G401.6 (cell line): ENCODE measurements at regions not wholly inside any gene's neighbourhood (a gene's known extent, or its start where the extent isn't known, plus 50 kb on each side); places are given as distances from the start of the nearest gene placed in this dataset.
"Not testable (repeated sequence)": the region's sequence is repeated elsewhere in the genome, so short reads cannot be mapped to it uniquely, and the experiment has no call there.

Source experiments
- FAIRE-seq: peaks from 2 replicates; lab custom pipeline; 2012; peaks lifted over from hg19 to GRCh38; lab: Jason Lieb, UNC

DNA sequence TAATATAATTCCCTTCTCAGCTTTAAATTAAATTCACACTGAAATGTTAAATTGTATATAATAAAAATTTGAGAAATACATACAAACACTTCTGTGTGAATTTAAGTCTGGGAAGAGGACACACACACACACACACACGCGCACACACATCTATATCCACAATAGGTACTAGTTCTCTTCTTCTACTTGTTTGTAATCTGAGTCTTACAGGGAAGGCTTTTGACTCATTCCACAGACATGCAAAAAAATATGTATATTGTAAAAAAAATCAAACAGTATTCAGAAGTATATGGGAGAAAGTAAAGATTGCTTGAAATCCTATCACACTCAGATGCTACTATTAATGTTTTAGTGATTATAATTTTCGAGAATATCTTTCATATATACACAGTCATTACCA is 276.2 kb downstream of the MDFIC start:
- FAIRE-seq: peak; percentile 17

GRCh38 chr7:115195208-115195607 is 273.3 kb downstream of the MDFIC start:
- peak; percentile 45 for FAIRE-seq

DNA sequence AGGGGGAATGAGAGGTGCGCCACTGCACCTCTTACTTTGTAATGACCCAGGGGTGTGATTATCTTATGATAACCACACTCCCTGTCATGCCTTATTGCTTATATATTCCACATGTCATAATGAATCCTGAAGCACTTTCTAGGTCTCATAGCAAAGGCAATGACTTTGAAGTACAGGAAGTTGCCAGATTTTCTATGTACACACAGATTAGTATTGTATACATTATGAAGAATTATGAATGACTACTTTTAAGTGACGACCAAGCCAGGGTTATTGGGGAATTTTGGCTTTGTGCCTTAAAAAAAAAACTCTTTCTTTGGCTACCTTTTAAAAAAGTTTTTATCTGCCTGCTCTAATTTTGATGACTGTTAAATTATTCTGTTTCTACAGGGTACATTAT is 269.6 kb downstream of the MDFIC start:
- no peak for FAIRE-seq

GRCh38 chr7:115183431-115184057 is 261.6 kb downstream of the MDFIC start:
- no peak for FAIRE-seq

DNA sequence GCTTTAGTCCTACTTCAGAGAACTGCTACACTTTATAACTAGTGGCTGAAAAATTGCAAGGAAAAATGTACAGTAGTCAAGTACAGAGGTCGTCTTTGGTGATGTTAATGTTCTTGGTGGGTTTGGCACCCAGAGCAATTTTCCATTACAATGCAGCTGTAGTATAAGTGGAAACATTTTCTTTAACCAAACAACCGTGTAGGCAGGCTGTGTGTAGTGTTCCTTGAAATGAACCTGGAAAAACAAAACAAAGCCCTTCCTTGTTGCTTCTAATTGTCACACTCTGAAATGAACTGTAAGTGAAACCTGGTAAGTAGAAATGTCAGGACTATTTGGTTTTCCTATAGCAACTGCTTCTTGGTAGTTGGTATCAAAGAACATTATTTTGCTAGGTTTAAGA is 256.9 kb downstream of the MDFIC start:
- no peak for FAIRE-seq

- no peak for FAIRE-seq
These were observed 255.9 kb downstream of the MDFIC start for GRCh38 chr7:115177823-115178222.

- no peak for FAIRE-seq
These were observed 255.2 kb downstream of the MDFIC start for GRCh38 chr7:115177103-115177502.

GRCh38 chr7:115172397-115172796 is 250.5 kb downstream of the MDFIC start:
- FAIRE-seq: not testable (repeated sequence)

- no peak for FAIRE-seq
These were observed 232.0 kb downstream of the MDFIC start for GRCh38 chr7:115153769-115154477.

DNA sequence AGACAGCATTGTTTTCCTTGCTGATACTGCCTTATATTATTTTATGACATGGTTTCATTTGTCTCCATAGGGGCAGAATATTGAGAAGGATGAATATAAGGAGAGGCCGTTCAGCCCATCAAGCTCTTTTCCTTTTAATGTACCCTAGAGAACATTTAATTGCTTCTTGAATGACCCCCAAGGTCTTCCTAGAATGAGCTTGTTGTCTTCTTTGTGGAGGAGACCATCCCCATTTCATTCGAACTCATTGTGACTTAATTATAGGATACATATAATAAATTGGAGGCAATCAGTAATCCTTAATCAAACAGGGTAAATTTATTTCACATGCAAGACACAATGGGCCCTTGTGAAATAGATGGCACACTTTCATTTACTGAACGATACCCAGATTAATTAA is 231.3 kb downstream of the MDFIC start:
- no peak for FAIRE-seq

DNA sequence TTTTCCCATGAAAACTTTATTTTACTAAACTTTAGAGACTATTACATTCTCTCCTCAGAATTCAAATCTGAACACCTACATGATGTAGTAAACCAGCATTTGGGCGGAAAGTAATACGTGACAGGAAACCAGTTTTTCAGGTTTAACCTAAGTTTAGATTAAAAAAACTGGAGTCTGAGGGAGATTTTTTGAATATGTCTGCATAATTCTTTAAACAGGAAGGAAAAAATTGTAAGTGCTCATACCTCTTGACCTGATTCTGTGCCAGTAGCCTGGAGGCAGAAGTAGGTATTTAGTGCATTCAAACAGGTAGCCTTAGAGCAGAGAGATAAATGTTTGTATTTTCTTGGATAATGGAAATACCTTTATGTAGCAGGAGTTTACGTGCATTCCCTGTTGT is 224.3 kb downstream of the MDFIC start:
- FAIRE-seq: no peak

DNA sequence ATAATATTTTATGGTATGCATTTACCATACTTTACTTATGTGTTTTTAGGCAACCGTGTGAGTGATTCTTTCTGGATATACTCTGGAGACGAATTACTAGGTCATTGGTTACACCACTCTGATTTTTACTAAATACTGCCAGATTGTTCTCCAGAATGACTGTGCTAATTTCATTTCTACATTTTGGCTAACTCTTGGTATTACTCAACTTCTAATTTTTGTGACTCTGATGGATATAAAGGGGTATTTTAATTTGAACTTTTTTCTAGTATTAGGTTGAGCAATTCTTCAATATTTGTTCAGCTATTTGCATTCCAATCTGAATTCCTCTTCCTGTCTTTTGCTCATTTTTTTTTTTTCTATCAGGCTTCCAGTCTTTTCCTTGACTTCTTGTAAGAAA is 223.6 kb downstream of the MDFIC start:
- no peak for FAIRE-seq

- FAIRE-seq: no peak
These were observed 215.9 kb downstream of the MDFIC start for GRCh38 chr7:115137816-115138215.

DNA sequence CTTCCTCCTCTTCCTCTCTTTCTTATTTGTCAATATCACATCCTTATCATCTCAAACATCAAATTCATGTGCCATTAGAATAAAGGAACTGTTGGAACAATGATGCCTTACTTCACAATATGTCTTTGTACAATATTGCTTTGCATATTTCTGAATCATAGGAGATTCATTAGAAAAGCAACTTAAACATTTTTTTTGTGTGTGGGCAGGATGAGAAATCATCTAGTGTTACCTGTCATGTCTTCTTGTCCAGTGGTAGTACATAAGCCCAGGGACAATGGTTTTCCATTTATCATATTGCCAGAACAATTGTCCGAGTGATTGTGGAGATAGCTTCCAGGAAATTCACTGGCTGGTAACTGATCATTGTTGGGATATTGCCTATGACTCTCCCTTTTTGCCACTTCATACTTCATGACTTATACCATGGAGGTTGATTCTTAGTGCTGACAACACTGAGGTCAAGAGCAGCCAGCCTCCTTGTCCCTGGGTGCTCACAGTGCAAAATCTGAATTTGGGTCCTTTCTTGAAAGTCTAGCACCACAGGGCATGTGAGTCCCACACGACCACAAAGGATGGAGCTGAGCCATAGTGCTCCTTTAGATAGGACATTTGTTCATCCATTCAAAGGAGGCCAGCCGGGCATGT is 215.0 kb downstream of the MDFIC start:
- FAIRE-seq: no peak

DNA sequence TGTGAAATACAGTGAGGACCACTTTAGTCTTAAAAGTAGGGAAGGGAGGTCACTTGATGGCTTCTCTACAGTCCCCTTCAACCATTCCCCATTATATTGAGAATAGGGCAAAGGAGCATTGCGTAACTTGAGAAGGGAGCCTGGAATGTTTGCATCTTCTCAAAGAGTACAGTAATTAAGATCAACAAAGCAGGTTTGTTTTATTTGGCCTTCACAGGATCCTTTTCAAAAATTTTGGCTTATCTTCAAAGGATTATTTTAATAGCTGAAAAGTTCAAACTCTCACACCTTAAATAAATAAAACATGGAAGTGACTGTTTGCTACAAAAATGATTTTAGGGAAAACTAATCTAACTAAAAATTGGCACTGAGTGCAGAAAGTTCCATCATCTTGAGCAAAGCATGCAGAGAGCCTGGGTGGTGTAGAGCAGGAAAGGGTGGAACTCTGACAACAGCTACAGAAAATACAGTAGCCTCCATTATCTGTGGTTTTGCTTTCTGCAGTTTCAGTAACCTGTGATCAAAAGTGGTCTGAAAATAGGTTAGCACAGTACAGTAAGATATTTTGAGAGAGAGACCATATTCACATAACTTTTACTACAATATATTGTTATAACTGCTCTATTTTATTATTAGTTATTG is 214.0 kb downstream of the MDFIC start:
- FAIRE-seq: no peak

- FAIRE-seq: no peak
These were observed 213.3 kb downstream of the MDFIC start for GRCh38 chr7:115135146-115135545.

GRCh38 chr7:115133248-115133647 is 211.4 kb downstream of the MDFIC start:
- FAIRE-seq: no peak

DNA sequence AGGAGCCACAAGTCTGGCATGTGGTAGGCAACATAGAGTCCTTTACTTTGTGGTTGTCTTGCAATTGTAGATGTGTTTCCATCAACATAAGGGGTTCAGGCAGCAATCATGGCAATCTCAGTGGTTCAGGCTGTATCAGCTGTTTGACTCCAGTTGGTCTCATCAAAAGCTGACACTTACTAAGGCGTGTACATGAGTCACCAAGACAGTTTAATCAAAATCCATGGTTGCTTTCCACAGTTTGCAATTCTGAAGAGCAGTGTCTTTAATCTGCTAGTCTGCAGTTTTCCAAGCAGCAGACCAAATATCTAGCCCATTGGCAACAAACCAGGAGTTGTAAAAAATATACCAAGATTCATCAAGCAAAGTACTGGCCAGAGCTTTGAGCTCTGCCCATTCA is 210.2 kb downstream of the MDFIC start:
- no peak for FAIRE-seq

DNA sequence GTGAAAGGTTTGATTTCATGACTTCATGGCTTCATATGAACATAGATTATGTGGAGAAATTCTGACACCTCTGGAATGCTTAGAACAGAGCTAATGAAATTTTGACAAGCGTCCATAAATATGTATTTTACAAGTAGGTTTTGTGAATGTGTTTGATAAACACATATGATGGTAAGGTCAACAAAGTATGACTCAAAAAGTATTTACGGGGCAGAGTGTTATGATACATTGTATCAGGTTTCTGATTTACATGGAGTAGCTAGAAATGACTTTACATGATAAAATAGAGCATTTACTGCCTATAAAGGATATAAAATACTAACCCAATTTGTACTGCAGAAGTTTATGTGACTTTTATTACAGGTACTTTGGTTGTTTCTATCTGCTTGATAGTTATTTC is 206.3 kb downstream of the MDFIC start:
- no peak for FAIRE-seq

GRCh38 chr7:115127399-115128021 is 205.6 kb downstream of the MDFIC start:
- no peak for FAIRE-seq

DNA sequence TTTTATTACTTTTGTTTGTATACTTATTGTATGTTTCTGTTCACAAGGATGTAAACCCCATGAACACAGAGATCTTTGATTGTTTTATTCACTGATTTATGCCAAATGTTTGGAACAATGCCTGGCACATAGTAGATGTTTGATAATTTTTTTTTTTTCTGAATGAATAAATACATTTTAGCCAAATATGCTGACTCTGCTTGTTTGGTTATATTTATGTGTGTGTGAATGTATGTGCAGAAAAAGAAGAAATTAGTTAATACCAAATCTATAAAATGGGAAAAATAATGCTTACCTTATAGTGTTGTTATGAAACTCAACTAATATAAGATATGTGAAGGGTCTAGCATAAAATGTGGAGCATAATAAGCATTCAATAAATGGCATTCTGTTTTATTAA is 203.9 kb downstream of the MDFIC start:
- FAIRE-seq: no peak

DNA sequence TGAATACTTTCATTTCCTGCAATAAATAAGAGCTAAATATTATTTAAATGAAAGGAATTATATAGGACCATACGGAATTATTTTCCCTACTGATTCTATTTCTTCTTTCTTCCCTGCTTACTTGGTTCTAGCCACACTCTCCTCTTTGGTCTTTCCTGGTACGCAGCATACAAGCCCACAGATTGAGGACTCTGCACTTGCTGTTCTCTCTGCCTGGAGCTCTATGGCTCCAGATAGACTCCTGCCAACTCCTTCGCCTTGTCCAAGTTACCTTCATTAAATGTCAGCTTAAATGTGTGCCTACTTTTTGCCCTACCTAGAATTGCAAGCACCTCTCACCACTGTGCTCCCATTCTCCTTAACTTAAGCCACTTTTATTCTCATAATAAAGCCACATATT is 203.4 kb downstream of the MDFIC start:
- no peak for FAIRE-seq

GRCh38 chr7:115124409-115124939 is 202.6 kb downstream of the MDFIC start:
- no peak for FAIRE-seq
